Endothelial cell of umbilical vein (primary cell): ENCODE measurements at regions not wholly inside any gene's neighbourhood (a gene's known extent, or its start where the extent isn't known, plus 50 kb on each side); places are given as distances from the start of the nearest gene placed in this dataset.

Experiments used
- BruUV-seq: library from RNA; stranded (reverse); fragments of 400-500 nt; replicated peaks from 2 replicates; lab custom pipeline; 2021; lab: Mats Ljungman, UMichigan
- CTCF ChIA-PET: fragments of 300-600, 350-600 bp; sonication (Branson Sonifier 250); formaldehyde crosslinking; loops from one replicate; lab custom pipeline; 2021; ENCODE audit warnings: antibody characterized with exemption, inconsistent platforms; lab: Charles Lee
- POLR2A ChIA-PET: fragments of 300-600, 350-600 bp; sonication (Branson Sonifier 250); formaldehyde crosslinking; loops from one replicate; lab custom pipeline; 2021; ENCODE audit warnings: antibody characterized with exemption, inconsistent platforms; lab: Charles Lee
- DNase-seq: peaks from one replicate; pipeline ENCODE4 v3.0.0-alpha.2; 2011; ENCODE audit warnings: low read depth, low spot score
- FAIRE-seq: peaks from 2 replicates; lab custom pipeline; 2011; peaks lifted over from hg19 to GRCh38; lab: Jason Lieb, UNC
- H2AFZ ChIP-seq: 2 replicates; pipeline ENCODE4 v1.6.0; 2012; ENCODE audit warnings: low read depth, low read length, control low read depth, inconsistent platforms
- H3K27ac ChIP-seq: 2 replicates; pipeline ENCODE4 v1.5.1; 2011; ENCODE audit warnings: low read depth, mild to moderate bottlenecking, control low read depth, low read length, moderate library complexity; ENCODE audit not compliant: insufficient read depth
- H3K27me3 ChIP-seq, 2 experiments: 2 replicates each; pipeline versions ENCODE4 v1.6.0 to v1.6.1; 2011; ENCODE audit warnings: low read length in 2 of 2, mixed read lengths in 1 of 2; ENCODE audit not compliant: control insufficient read depth in 2 of 2, insufficient read depth in 2 of 2
- H3K36me3 ChIP-seq, 2 experiments: 2 replicates in 1 of 2; 3 replicates in 1 of 2; pipeline ENCODE4 v1.5.1; 2011; ENCODE audit warnings: low read length in 2 of 2, mild to moderate bottlenecking in 1 of 2, moderate library complexity in 1 of 2; ENCODE audit not compliant: control insufficient read depth in 2 of 2, insufficient read depth in 2 of 2; ENCODE audit errors: extremely low read depth in 1 of 2
- H3K4me1 ChIP-seq: 3 replicates; pipeline ENCODE4 v1.5.1; 2011; ENCODE audit warnings: mild to moderate bottlenecking, low read length; ENCODE audit not compliant: control insufficient read depth, insufficient read depth; ENCODE audit errors: extremely low read depth
- H3K4me2 ChIP-seq: 2 replicates; pipeline ENCODE4 v1.6.1; 2011; ENCODE audit warnings: low read length, control low read depth, mixed read lengths; ENCODE audit not compliant: insufficient read depth
- H3K4me3 ChIP-seq, 3 experiments: fragments of 200-600 bp in 1 of 3; sonication (generic), shearing (Covaris generic) in 1 of 3; replicated peaks in 1 of 3; 2 replicates each; pipeline ENCODE4 v1.5.1; 2011 to 2016; ENCODE audit warnings: control low read depth in 3 of 3, low read length in 3 of 3, mild to moderate bottlenecking in 2 of 3, inconsistent platforms in 1 of 3, low read depth in 1 of 3, moderate library complexity in 1 of 3; ENCODE audit not compliant: insufficient read depth in 1 of 3
- H3K79me2 ChIP-seq: 2 replicates; pipeline ENCODE4 v1.6.0; 2012; ENCODE audit warnings: low read length, inconsistent platforms; ENCODE audit not compliant: control insufficient read depth, insufficient read depth
- H3K9ac ChIP-seq: replicated peaks from 2 replicates; pipeline ENCODE3; 2011; ENCODE audit warnings: low read length, control low read depth; ENCODE audit not compliant: insufficient read depth; ENCODE audit errors: extremely low read depth
- H3K9me1 ChIP-seq: replicated peaks from 3 replicates; pipeline ENCODE4 v1.6.0; 2011; ENCODE audit warnings: mild to moderate bottlenecking, low read length; ENCODE audit not compliant: control insufficient read depth, insufficient read depth; ENCODE audit errors: extremely low read depth
- H3K9me3 ChIP-seq: replicated peaks from 2 replicates; pipeline ENCODE4 v1.5.1; 2012; ENCODE audit warnings: low read length, inconsistent platforms; ENCODE audit not compliant: control insufficient read depth, insufficient read depth
- H4K20me1 ChIP-seq: replicated peaks from 2 replicates; pipeline ENCODE3; 2011; ENCODE audit warnings: mild to moderate bottlenecking, low read length; ENCODE audit not compliant: control insufficient read depth, insufficient read depth; ENCODE audit errors: extremely low read depth
- CTCF ChIP-seq, 2 donors: IDR thresholded peaks; 1 replicate in 1 of 2; 2 replicates in 1 of 2; pipeline ENCODE4 v1.5.1; 2011; ENCODE audit warnings: low read length in 2 of 2, mild to moderate bottlenecking in 2 of 2, moderate library complexity in 2 of 2, control low read depth in 1 of 2, inconsistent platforms in 1 of 2, low read depth in 1 of 2; ENCODE audit not compliant: insufficient read depth in 1 of 2; ENCODE audit errors: extremely low read depth in 1 of 2
- EZH2 ChIP-seq: IDR thresholded peaks from 2 replicates; pipeline ENCODE4 v1.6.1; 2012; ENCODE audit warnings: borderline replicate concordance, low read depth, mild to moderate bottlenecking, moderate library complexity, low read length, inconsistent platforms; ENCODE audit not compliant: severe bottlenecking
- FOS ChIP-seq: IDR thresholded peaks from 2 replicates; pipeline ENCODE4 v1.6.1; 2011; ENCODE audit warnings: mild to moderate bottlenecking, low read length, moderate library complexity, borderline replicate concordance; ENCODE audit not compliant: insufficient read depth
- GATA2 ChIP-seq: IDR thresholded peaks from 2 replicates; pipeline ENCODE4 v1.7.0; 2011; ENCODE audit warnings: low read depth, mild to moderate bottlenecking, moderate library complexity, mixed read lengths, low read length; ENCODE audit not compliant: insufficient read length, insufficient read depth
- JUN ChIP-seq: IDR thresholded peaks from 2 replicates; pipeline ENCODE4 v1.6.1; 2011; ENCODE audit warnings: borderline replicate concordance, low read depth; ENCODE audit not compliant: insufficient read length, insufficient read depth
- MAX ChIP-seq: IDR thresholded peaks from 2 replicates; pipeline ENCODE4 v1.6.1; 2011; ENCODE audit not compliant: insufficient read depth, insufficient read length
- MYC ChIP-seq: IDR thresholded peaks from one replicate; pipeline ENCODE4 v1.6.1; 2011; ENCODE audit warnings: mild to moderate bottlenecking, low read depth, low read length
- POLR2A ChIP-seq: IDR thresholded peaks from 2 replicates; pipeline ENCODE4 v1.6.1; 2012; ENCODE audit warnings: low read depth, mild to moderate bottlenecking, control low read depth, low read length
- POLR2AphosphoS5 ChIP-seq: IDR thresholded peaks from 2 replicates; pipeline ENCODE4 v1.6.1; 2012; ENCODE audit warnings: low read depth, mild to moderate bottlenecking, control low read depth, low read length, moderate library complexity; ENCODE audit not compliant: insufficient read depth
- dilution Hi-C: fragments of 300-500 bp; cut with MboI; formaldehyde crosslinking; loops from one replicate; pipeline ENCODE4 v1.15.0; 2019; ENCODE audit warnings: low sequenced_read_pairs; ENCODE audit not compliant: extremely low pct_ligation_motif_present
- intact Hi-C: fragments of 100-400 bp; cut with micrococcal nuclease; formaldehyde crosslinking; loops from one replicate; pipeline ENCODE4 v1.10.0; 2022

- Histone ChIP-seq H3K9me1 (no peaks in the 10 kb centered on the region), H3K9ac (no peak overlapping the region), H3K4me1 (no peaks in the 10 kb centered on the region), H3K79me2 (no peaks in the 10 kb centered on the region), H4K20me1 (no peaks in the 10 kb centered on the region), H2AFZ (no peak overlapping the region), H3K4me3 (no peak overlapping the region), H3K9me3 (no peaks in the 10 kb centered on the region), H3K4me2 (no peak overlapping the region), H3K27me3 (peaks cover 6 to 8% of the 10 kb centered on the region in 2 experiments), H3K27ac (no peak overlapping the region), H3K36me3 (no peaks in the 10 kb centered on the region)
- intact Hi-C loops (no loop called here), dilution Hi-C loops (no loop called here)
- ChIA-PET POLR2A (no interaction called here), CTCF (no interaction called here)
- FAIRE-seq (no peak), DNase-seq (no peak)
- TF ChIP-seq CTCF (IDR thresholded peaks at IDR 0.05; ENCODE audit: extremely low read depth in 1 of 2, insufficient read depth in 1 of 2, low read depth in 1 of 2, low read length in 2 of 2) = no peak
- BruUV-seq = no TSS peak
Measured at GRCh38 chr11:122434786-122435185, 220.7 kb upstream of the UBASH3B start.

- dilution Hi-C loops (no loop called here), intact Hi-C loops (no loop called here)
- H3K79me2 ChIP-seq = no peaks in the 10 kb centered on the region
- H3K4me3 ChIP-seq = no peak overlapping the region
- no peaks in the 10 kb centered on the region for H3K4me1 ChIP-seq
- ChIA-PET CTCF (no interaction called here), POLR2A (no interaction called here)
- no peak overlapping the region for H3K9ac ChIP-seq
- H3K9me1 ChIP-seq = no peaks in the 10 kb centered on the region
- no TSS peak for BruUV-seq
- TF ChIP-seq EZH2 = no peak
- TF ChIP-seq JUN = no peak
- no peak for TF ChIP-seq MAX
- TF ChIP-seq MYC = no peak
- no peak for TF ChIP-seq POLR2A
- no peak for TF ChIP-seq GATA2
- no peak for TF ChIP-seq POLR2AphosphoS5
- no peak for TF ChIP-seq CTCF (IDR thresholded peaks at IDR 0.05; ENCODE audit: extremely low read depth in 1 of 2, insufficient read depth in 1 of 2, low read depth in 1 of 2, low read length in 2 of 2)
- TF ChIP-seq FOS = no peak
- no peak overlapping the region for H3K27ac ChIP-seq
- H2AFZ ChIP-seq = no peak overlapping the region
- no peaks in the 10 kb centered on the region for H3K9me3 ChIP-seq
- no peaks in the 10 kb centered on the region for H4K20me1 ChIP-seq
- H3K4me2 ChIP-seq = no peak overlapping the region
- H3K36me3 ChIP-seq = no peaks in the 10 kb centered on the region
- FAIRE-seq (no peak), DNase-seq (no peak)
- H3K27me3 ChIP-seq = peaks cover 0 to 2% of the 10 kb centered on the region in 2 experiments
Measured at GRCh38 chr11:122430490-122430889, 225.0 kb upstream of the UBASH3B start.
